ENCODE measurements at regions not wholly inside any gene's neighbourhood (a gene's known extent, or its start where the extent isn't known, plus 50 kb on each side); places are given as distances from the start of the nearest gene placed in this dataset.
"Not testable (repeated sequence)": the region's sequence is repeated elsewhere in the genome, so short reads cannot be mapped to it uniquely, and the experiment has no call there.

DNA sequence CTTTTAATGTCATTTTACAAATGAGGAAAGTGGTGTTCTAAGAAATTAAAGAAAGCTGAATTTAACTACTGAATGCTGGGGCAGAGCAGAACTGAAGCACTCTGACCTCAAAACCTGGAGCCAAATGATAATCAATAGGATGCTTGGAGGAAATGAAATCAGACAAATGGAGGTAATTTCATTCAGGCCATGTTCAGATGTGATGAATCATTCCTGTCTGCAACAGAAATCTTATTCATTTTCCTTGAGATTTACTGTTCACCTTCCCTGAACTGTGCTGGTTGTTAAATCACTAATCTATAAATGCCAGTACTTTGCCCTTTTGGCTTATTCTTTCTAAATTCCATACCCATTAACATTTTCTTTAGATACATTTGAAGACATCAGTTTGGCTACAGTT, 85.6 kb upstream of the SNX7 start:
- no peak for DNase-seq

DNA sequence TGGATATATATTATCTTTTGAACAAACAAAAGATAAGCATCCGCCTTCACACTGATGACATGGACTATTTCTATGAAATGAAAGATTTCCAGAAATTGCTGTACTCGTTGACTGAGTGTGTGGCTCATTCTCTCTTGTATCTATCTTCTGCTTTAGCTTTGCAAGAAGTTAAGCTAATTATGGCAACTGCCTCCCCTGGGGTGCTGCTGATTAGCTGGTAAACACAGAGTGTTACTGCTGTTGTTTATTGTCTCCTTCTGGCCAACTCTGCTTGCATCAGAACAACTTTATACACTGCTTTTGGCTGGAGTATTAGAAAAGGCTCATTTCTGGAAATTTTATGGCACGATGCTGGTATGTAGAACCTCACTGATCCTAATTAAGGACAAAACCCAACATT, 95.6 kb upstream of the SNX7 start:
- DNase-seq, result no peak

DNA sequence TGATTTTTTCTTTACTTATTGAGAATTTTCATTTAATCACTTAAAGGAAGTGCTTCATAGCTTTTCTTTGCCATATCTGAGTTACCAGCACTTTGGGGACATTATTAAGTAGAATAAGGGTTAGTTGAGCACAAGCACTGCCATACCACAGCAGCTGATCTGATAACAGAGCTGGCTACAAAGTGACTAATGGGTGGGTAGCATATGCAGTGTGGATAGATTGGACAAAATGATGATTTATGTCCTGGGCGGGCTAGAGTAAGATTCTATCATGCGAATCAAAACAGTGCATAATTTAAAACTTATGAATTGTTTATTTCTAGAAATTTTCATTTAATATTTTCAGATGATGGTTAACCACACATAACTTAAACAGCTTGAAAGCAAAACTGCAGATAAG, 102.2 kb upstream of the SNX7 start:
- DNase-seq, result no peak

DNA sequence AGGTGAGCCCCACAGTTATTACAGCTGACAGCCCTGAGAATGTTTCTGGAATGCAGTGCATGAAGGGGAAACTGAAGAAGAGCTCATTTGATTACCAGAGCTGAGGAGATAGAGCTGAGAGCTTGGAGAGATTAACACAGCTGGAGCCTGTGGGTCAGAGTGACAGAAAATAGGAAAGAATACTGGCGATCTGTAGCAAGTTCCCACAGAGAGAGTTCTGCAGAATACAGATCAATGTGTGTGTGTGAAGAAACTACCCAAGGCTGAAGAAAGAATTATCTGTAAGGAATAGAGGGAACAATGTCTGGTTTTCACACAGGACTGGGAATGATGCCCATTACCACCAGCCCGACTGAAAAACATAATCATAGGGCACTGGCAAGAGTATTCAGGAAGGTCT, 103.6 kb upstream of the SNX7 start:
- no peak for DNase-seq

DNA sequence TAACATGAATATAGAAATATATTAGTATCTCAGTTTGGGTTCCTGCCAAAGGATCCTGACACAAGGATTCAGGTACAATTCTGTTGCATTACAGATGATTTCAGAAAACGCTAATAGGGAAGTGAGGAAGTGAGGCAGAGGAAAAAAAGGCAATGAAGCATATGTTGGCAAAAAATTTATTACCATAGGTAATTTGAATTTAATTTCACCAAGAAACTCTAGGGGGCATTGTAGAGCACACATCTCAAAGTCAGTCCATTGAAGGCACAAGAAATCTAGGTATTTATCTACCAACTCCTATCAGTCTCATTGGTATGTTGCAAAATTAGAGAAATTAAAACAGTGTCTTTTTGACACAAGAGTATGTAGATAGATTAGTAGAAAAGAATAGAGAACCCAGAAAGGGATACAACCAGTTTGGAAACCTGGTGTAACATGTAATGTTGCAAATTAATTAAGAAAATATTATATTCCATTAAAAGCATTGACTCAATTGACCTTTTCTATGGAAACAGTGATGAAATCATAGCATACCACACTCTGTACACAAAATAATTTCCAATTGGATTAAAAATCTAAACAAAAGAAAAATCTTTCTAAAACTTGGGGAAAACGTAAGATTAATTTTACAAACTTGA, 104.9 kb upstream of the SNX7 start:
- peak; percentile 3 for DNase-seq

DNA sequence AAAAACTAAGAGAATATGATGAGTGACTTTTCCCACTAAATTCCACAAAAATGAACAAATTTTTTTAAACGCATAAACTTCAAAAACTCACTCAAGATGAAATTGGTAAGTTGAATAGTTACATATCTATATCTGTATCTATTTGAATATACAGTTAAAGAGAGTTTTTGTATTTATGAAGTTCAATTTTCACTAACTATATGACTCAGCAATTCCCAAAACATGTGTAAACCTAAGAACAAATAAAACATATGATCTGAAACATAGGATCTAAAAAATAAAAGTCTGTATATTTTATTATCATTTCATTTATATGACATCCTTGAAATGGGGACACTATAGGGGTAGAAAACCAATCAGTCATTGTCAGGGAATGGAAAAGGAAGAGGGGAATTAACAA, 105.7 kb upstream of the SNX7 start:
- DNase-seq, result no peak

DNA sequence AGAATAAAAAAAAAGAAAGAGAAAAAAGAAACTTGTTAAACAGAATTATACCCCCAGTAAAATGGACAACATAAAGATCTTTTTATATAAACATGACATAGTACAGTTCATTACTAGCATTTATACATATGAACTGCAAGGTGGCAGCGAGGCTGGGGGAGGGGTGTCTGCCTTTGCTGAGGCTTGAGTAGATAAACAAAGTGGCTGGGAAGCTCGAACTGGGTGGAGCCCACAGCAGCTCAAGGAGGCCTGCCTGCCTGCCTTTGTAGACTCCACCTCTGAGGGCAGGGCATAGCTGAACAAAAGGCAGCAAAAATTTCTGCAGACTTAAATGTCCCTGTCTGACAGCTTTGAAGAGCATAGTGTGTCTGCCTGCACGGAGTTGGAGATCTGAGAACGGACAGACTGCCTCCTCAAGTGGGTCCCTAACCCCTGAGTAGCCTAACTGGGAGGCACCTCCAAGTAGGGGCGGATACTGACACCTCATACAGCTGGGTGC, 108.9 kb upstream of the SNX7 start:
- DNase-seq, result not testable (repeated sequence)

DNA sequence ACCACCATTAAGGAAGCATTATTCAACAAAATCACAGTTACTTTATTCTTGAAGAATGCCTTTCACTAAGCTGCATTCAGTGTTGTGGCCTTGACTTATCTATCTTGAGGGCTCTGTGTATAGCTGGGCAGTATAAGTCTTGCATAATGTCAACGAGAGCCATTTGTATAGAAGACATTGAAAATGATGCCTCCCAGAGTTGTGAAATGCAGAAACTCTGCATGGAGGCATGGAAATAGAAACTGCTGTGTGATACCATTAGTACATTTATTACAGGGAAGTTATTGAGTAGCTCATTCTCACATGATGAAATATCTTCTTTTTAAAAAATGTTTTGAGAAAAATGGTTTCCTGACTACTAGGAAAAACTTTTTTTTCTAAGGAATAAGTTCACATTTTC, 111.4 kb upstream of the SNX7 start:
- DNase-seq, result no peak

DNA sequence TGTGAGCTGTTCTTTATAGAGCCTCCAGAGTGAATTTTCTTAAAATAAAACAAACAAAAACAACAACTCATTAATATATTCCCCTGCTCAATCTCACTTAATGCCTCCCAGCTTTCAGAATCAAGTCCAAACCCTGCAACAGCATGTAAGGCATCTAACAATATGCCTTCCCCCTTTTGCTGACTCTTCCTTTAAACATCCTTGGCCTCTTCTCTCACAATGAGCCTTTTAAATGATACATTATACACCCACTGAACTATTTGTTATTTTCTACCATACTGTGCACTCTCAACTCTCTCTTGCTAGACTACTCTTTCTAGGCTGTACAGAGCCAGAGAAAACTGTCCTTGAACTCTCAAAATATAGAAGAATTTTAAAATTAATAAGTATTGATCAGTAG, 115.2 kb upstream of the SNX7 start:
- DNase-seq, result no peak

DNA sequence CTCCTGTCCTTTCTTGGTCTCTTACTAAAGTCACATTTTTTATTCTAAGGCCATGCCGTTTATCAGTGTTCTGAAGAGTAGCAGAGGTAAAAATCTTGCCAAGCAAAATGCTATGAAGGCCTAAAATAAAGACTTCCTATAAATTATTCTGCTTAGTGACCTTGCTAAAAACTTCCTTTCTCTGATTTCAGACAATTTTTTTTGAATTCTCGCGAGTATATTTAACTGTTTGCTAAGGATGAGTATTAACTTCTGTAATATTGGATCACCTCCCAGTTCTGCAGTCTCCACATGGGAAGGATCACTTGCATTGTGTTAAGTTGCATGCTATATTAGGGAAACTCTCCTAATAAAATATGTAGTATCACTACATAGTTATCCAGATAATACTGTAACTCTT, 123.4 kb upstream of the SNX7 start:
- no peak for DNase-seq

DNA sequence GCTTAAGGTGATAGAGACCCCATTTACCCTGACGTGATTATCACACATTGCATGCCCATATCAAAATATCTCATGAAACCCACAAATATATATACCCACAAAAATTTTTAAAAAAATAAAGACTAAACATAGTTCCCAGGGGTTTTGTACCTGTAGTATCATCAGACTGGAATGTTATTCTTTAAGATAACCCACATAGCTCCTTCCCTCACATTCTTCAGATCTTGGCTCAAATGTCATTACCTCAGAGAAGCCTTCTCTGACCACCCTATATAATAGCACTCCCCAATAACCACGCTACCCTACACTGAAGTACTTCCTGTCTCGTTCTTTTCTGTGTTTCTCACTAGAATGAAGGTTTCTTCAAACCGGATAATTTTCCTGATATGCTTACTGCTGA, 138.3 kb upstream of the SNX7 start:
- DNase-seq, result no peak

DNA sequence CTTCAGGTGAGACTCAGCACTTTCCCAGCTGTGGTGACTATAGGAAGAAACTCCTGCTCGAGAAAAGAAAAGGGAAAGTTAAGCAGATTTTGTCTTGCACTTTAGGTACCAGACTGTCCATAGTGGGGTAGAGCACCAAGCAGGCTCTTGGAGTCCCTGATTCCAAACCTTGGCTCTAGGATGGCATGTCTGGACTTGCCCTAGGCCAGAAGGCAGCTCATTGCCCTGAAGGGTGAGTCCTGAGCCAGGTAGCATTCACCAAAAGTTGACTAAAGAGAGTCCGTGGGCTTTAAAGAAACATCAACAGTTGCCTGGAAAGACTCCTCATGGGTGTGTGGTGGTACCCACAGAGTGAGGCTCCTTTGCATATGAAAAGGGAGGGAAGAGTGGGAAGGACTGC, 145.2 kb upstream of the SNX7 start:
- DNase-seq, result no peak

DNA sequence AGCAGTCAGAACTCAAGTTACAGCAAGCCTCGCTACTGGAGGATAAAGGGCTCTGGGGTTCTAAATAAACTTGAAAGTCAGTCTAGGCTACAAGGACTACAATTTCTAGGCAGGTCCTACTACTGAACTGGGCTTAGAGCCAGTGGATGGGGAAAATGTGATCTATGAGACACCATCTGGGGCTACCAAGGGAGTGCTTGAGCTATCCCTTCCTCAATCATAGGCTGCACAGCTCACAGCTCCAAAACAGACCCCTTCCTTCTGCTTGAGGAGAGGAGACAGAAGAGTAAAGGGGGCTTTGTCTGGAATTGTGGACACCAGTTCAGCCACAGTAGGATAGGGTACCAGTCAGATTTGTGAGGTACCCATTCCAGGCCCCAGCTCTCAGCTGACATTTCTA, 145.8 kb upstream of the SNX7 start:
- no peak for DNase-seq

DNA sequence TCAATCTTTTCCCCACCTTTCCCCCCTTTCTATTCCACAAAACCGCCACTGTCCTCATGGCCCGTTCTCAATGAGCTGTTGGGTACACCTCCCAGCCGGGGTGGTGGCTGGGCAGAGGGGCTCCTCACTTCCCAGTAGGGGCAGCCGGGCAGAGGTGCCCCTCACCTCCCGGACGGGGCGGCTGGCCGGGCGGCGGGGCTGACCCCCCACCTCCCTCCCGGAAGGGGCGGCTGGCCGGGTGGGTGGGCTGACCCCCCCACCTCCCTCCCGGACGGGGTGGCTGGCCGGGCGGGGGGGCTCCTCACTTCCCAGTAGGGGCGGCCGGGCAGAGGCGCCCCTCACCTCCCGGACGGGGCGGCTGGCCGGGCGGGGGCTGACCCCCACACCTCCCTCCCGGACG, 149.3 kb upstream of the SNX7 start:
- not testable (repeated sequence) for DNase-seq

DNA sequence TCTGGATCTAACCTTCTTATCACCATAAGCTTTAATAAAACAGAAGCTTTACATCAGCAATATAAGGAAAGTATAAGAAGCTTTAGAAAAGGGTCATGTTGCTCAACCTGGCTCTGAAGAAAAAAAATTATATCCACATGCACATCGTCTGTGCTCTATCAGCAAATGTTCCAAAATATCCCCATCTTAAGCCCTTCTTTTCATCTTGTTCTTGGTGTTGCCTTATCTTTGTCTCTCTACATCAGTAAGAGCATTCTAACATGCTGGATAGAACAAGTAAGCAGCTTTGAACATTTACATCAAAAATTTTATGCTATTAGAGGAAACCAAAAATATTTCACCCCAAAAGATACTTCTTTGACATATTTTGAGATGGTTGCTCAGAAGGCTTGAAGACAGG, 157.8 kb upstream of the SNX7 start:
- no peak for DNase-seq

DNA sequence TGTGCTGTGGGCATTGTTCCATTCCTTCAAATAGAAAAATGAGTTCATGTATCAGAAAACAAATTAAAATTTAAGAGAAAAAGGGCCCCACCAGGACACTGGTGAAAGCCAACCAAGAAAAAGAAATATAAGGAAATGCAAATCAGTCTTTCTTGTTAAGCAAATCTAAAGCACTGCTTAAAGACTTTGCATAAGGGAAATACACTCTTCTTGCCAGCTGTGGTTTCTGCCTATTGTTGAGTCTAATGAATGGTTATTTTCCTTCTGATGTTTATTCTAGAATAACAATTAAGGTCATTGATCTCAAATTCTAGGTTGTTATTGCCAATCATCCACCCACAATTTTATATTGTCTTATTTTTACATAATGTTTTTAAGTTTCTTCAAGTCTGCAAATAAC, 158.6 kb upstream of the SNX7 start:
- no peak for DNase-seq

DNA sequence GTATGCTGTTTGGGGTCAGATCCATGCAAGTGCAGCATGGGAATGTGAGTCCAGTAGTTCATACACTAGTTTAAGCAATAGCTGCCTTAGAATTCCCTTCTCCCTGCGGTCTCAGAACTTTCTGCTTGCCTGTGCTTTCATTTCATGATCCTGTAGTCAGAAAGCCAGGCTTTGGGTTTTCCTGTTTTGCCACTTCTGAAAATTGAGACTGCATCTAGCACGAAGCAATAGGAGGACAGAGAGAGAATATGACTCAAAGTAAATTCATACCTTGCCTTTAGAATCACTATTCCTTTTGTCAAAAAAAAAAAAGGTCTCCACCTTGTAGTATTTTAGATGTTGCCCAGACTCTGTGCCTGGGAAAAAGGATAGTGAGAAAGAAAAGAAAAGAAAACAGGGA, 161.2 kb upstream of the SNX7 start:
- no peak for DNase-seq

DNA sequence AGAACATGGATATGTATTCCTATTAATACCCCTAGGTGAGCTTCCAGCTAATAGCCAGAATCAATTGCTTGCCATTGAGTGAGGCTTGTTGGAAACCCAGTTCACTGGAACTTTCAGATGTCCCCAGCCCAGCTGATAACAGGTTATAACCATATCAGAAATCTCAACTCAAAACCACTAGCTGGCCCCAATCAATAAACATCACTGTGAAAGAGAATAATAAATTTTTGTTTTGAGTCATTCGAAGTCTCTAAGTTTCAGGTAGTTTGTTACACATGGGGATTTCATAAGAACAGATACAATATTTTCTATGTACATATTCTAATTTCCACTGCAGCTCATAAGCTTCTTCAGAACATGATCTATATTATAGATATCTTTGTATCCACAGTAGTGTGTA, 162.9 kb upstream of the SNX7 start:
- no peak for DNase-seq

DNA sequence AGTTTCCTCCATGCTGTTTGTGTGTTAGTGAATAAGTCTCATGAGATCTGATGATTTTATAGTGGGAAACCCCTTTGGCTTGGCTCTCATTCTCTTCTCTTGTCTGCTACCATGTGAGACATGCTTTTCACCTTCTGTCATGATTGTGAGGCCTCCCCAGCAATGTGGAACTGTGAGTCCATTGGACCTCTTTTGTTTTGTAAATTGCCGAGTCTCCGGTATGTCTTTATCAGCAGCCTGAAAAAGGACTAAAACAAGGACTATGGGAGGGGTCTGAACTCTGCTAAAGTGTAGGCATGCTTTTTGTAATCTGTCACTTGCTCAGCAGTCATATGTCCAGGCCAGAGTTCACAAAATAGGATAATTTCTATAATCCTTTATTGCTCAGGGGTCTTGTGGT, 164.0 kb upstream of the SNX7 start:
- DNase-seq, result no peak

DNA sequence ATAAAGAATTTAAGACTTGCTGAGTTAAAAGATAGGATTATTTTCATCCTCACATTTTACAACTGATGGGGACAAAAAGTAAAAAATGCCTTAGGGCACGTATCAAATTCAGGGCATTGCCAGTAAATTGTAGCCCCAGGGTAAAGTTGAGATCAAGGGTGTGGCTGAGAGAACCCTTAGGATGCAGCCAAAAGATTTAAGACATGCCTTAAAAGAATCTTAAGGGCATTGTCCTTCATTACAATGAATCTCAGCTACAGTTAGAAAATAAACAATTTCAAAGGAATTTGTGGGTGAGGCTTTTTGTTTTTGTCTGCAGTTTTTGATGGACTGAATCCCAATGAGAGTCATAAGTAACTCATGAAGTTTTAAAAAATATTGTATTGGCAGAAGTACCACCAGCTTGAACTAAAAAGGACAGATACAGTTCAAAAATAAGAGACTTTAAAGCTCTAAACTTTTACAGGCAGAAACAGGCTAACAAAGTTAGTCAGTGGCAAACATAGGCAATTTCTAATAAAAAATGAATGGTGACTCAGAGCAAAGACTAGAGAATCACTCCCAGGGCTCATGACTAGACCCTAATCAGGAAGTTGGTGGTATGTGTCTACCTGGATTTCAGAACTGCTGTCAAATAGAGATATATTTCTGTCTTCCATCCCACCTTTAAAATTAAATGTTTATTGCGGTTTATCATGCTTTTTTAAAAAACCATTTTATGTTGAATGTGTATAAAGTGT, 165.1 kb upstream of the SNX7 start:
- DNase-seq, result no peak

DNA sequence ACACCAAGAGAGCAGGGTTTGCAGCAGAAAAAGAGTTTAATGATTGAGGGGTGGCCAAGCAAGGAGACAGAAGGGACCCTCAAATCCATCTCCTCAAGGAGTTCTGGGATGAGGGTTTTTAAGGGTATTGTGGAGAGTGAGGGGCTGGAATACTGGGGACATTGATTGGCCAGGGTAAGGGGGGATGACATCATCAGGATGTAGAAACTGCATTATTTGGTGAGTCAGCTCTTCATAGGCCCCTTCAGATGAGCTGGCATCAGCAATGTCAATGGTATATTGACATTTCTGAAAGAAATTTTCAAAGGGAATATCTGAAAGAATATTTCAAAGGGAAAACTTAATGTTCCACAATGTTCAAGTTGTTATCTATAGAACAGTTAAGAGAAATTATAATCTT, 168.1 kb upstream of the SNX7 start:
- no peak for DNase-seq

DNA sequence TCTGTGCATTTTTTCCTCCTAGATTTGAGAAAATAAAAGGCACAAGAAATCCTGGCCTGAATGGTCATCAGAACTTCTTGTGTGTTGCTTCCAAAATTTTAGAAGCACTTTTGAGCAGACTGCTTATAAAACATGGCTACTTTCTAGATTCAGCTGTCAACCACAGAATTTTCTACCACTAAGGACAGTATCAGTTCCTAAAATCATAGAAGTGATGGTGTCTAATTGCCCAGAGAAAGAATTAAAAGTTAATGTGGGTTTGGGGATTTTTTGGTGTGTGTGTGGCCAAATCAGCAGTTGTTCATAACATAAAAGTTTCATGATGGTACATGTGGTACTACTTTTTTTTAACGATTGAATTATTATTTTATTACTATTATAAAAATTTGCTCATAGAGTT, 171.4 kb upstream of the SNX7 start:
- DNase-seq, result no peak

DNA sequence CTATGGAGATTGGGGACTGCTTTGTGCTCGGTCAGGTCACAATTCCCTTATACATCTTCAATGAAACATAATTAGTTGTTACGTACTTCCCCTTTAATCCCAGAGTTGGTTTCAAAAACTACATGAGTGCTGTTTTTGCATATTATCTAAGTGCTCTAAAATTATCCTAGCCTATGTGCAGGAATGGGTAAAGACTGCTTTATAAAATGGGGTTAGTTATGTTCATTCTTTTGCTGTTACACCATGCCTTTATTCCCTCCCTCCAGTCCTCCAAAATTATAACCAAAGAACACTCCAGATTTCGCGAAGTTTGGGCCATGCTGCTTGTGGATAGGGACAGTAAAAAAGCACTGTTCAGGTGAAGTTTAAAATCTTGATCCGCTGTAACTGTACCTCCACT, 173.9 kb upstream of the SNX7 start:
- DNase-seq, result no peak

DNA sequence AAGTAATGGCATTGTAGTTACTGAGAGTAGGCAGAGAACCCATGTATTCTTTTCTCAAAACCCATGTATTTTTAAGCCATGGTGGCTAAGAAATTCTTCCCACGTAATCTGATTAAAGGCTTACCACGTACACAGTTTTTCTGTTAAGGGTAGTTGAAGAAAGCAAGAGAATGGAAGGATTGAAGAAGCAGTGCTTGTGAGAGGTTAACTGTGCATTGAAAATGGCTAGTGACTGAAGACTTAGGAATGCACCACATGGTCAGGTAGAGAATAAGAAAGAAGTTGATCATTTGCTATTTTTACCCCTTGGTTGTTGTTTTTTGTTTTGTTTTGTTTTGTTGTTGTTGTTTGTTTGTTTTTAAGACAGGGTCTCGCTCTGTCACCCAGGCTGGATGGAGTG, 178.9 kb upstream of the SNX7 start:
- DNase-seq, result no peak

DNA sequence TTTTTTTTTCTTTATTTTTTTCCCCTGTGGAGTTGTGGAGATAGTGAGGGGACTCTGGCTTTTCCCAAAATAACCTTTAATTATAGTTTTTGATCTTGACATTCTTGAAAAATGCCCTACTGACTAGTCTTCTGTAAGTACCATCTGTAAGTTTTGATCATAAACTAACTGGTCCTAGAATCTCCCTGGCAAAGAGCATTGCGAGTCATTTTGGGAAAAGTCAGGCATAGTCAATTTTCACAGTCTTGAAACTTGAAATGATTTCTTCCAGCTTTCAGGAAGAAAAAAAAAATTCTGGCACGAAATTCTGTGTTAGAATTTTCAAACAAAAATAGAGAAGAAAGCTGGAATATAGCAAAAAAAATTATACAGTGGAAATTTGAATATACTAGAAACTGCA, 181.2 kb upstream of the SNX7 start:
- DNase-seq, result no peak
